ENCODE measurements at regions not wholly inside any gene's neighbourhood (a gene's known extent, or its start where the extent isn't known, plus 50 kb on each side); places are given as distances from the start of the nearest gene placed in this dataset.

DNA sequence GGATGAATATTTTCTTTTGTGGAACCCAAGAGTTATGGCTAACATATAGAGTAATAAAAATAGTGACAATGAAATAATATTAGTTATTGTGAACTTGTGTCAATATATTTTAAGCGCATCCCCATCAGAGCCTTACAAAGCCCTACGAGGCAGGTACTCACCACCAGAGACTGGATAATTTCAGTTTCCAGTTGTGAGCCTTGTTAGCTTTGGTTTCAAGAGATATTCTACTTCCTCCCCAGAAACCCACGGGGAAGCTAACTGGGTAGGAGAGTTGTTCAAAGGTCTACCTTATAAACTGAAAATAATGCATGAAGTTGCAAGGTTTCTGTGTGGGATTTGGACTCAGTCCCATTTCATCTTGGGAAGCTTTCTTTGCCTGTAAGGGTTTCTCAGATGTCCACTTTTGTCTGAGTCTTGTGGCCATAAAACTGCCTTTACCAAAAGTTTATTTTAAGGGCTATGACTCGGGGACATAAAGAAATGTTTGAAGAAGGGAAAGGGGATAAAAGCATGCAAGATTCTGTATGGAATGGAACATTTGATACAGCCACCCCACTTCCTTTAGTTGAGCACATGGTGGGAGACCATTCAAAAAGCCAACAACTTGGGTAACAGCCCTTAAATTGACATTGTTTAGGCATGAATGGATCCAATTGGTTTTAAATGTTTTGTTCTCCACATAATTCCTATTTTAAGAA is 57.4 kb upstream of the ANKRD55 start:
- DNase-seq (ENCODE audit: extremely low read depth in 1 of 11, low read depth in 9 of 11, low spot score in 4 of 11): no peak

DNA sequence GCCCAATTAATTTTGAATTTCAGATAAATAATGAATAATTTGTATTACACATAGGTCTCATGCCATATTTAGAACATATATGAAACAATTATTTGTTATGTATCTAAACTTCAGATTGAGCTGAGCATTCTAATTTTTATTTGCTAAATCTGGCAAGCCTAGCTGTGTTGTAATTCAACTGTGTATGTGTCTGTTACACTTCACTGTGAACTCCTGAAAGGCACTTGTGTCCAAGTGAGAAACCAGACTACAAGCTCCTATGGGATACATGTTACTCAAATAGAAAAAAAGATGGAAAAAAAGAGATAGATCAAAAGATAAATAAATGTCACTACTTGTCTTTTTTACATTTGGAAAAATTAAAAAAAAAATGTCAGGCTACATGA is 56.5 kb upstream of the ANKRD55 start:
- DNase-seq (ENCODE audit: extremely low read depth in 1 of 11, low read depth in 9 of 11, low spot score in 4 of 11): no peak

- no peak for DNase-seq (ENCODE audit: extremely low read depth in 1 of 11, low read depth in 9 of 11, low spot score in 4 of 11)
Observed at GRCh38 chr5:56288873-56289601, 55.9 kb upstream of the ANKRD55 start.

GRCh38 chr5:56286015-56286884 is 53.1 kb upstream of the ANKRD55 start:
- no peak for DNase-seq (ENCODE audit: extremely low read depth in 1 of 11, low read depth in 9 of 11, low spot score in 4 of 11)

DNA sequence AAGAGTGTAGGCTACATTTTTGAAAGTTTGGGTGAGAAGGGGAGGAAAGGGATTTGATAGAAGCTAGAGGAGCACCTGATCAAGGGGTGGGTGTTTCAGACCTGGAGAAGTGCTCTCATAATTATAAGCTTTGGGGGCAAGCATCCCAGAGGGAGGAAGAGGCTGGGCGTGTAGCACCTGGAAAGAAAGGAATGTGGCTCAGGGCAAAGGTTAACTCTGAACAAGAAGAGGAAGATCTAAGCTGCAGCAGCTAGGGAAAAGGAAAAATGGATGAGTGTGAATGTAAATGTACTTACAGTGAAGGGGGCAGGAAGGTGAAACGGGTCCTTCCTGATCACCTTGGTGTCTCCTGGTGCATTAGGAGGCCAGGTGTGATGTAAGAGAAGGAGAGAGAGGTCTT is 49.8 kb upstream of the ANKRD55 start:
- DNase-seq (ENCODE audit: extremely low read depth in 1 of 11, low read depth in 9 of 11, low spot score in 4 of 11): no peak
